ENCODE measurements at regions not wholly inside any gene's neighbourhood (a gene's known extent, or its start where the extent isn't known, plus 50 kb on each side); places are given as distances from the start of the nearest gene placed in this dataset.

GRCh38 chr10:52488606-52489485, 174.8 kb downstream of the DKK1 start:
- TF ChIP-seq CTCF (IDR thresholded peaks at IDR 0.05; ENCODE audit: low read length) (peak; percentile 55), EZH2 (IDR thresholded peaks at IDR 0.05; ENCODE audit: borderline replicate concordance, low read length) (no peak)
